SK-N-SH (cell line): ENCODE measurements at regions not wholly inside any gene's neighbourhood (a gene's known extent, or its start where the extent isn't known, plus 50 kb on each side); places are given as distances from the start of the nearest gene placed in this dataset.

ENCODE experiments used
- EP300 ChIP-seq, 2 experiments: IDR thresholded peaks; 2 replicates each; pipeline versions ENCODE4 v1.4.0 to v1.6.1; 2012; ENCODE audit warnings: borderline replicate concordance in 1 of 2, low read depth in 1 of 2, low read length in 1 of 2
- EZH2phosphoT487 ChIP-seq: fragments of 200-600 bp; sonication (generic); IDR thresholded peaks from 2 replicates; pipeline ENCODE4 v1.6.1; 2017; ENCODE audit warnings: low read depth, mixed run types, mild to moderate bottlenecking, antibody characterized with exemption, moderate library complexity, borderline replicate concordance
- GABPA ChIP-seq: IDR thresholded peaks from 2 replicates; pipeline ENCODE4 v1.4.0; 2012; ENCODE audit warnings: low read depth, mild to moderate bottlenecking
- GATA2 ChIP-seq: sonication (generic); formaldehyde crosslinking; IDR thresholded peaks from 2 replicates; pipeline ENCODE4 v1.5.0; 2020; ENCODE audit warnings: mild to moderate bottlenecking, missing genetic modification reagents
- MXI1 ChIP-seq: IDR thresholded peaks from 2 replicates; pipeline ENCODE4 v1.6.1; 2012; ENCODE audit warnings: mild to moderate bottlenecking, low read depth, low read length, improper control_type of control experiment
- POLR2AphosphoS5 ChIP-seq: IDR thresholded peaks from 2 replicates; pipeline ENCODE4 v1.6.1; 2012; ENCODE audit warnings: low read depth, low read length
- TAF1 ChIP-seq: IDR thresholded peaks from 2 replicates; pipeline ENCODE4 v1.6.1; 2012; ENCODE audit warnings: low read depth, mild to moderate bottlenecking, low read length, moderate library complexity, borderline replicate concordance
- TCF12 ChIP-seq: IDR thresholded peaks from 2 replicates; pipeline ENCODE4 v1.4.0; 2012
- TEAD4 ChIP-seq: IDR thresholded peaks from 2 replicates; pipeline ENCODE4 v1.4.0; 2012; ENCODE audit warnings: mild to moderate bottlenecking, borderline replicate concordance; ENCODE audit not compliant: insufficient read depth
- TF ChIP-seq, protein P1 (sequence below): fragments of 200-600 bp; sonication (generic); IDR thresholded peaks from 2 replicates; pipeline ENCODE4 v1.6.1; 2017; ENCODE audit warnings: antibody characterized with exemption, mild to moderate bottlenecking, moderate library complexity
- TF ChIP-seq, protein P2 (sequence below): IDR thresholded peaks from 2 replicates; pipeline ENCODE4 v1.6.1; 2012; ENCODE audit warnings: mild to moderate bottlenecking, low read depth, low read length, moderate library complexity
- TF ChIP-seq, protein P3 (sequence below): fragments of 150-350 bp; IDR thresholded peaks from 2 replicates; pipeline ENCODE4 v1.6.1; 2017; ENCODE audit warnings: antibody characterized with exemption, low read length, low read depth, borderline replicate concordance

DNA sequence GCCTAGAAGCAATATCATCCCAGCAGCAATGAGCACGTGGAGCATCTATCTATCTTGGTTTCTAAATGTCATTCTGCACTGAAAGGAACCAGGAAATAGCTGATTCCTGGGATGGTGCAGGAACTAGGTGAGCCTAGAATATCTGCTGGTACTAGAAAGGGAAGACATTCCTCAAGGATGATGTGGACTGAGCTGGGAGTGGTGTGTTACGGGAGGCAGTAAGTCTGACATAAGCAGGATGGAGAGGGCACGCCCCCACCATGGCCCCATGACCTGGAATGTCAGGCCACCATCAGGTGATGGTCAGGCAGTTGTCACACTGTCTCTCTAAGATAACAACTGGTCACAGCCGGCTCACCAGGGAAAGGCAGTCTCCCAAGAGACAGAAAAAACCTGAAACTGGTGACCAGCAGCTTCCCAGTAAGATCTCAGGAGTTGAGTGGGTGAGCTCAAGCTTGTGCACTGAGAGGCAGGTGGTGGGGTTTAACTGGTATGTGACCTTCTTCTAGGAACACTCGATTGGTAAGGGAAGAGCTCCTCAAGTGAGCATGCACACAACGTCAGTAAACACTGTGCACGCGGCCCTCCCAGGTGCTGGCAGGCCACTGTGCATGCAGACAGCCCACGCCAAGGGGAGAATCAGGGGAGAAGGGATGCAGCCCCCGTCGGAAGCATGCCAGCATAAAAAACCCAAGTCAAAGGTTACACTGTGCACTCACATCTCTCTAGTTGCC is 148.7 kb downstream of the ADSS2 start:
- TF ChIP-seq TCF12 = no peak
- TF ChIP-seq MXI1 = no peak
- no peak for TF ChIP-seq EZH2phosphoT487
- no peak for TF ChIP-seq GABPA
- TF ChIP-seq TAF1 = no peak
- TF ChIP-seq, protein P1, sequence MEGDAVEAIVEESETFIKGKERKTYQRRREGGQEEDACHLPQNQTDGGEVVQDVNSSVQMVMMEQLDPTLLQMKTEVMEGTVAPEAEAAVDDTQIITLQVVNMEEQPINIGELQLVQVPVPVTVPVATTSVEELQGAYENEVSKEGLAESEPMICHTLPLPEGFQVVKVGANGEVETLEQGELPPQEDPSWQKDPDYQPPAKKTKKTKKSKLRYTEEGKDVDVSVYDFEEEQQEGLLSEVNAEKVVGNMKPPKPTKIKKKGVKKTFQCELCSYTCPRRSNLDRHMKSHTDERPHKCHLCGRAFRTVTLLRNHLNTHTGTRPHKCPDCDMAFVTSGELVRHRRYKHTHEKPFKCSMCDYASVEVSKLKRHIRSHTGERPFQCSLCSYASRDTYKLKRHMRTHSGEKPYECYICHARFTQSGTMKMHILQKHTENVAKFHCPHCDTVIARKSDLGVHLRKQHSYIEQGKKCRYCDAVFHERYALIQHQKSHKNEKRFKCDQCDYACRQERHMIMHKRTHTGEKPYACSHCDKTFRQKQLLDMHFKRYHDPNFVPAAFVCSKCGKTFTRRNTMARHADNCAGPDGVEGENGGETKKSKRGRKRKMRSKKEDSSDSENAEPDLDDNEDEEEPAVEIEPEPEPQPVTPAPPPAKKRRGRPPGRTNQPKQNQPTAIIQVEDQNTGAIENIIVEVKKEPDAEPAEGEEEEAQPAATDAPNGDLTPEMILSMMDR = no peak
- TF ChIP-seq TEAD4 = no peak
- TF ChIP-seq GATA2 (CRISPR knock-in tag) = no peak
- TF ChIP-seq POLR2AphosphoS5 = no peak
- TF ChIP-seq EP300 (IDR thresholded peaks at IDR 0.05; ENCODE audit: borderline replicate concordance in 1 of 2, low read depth in 1 of 2, low read length in 1 of 2) = no peak
- TF ChIP-seq, protein P2, sequence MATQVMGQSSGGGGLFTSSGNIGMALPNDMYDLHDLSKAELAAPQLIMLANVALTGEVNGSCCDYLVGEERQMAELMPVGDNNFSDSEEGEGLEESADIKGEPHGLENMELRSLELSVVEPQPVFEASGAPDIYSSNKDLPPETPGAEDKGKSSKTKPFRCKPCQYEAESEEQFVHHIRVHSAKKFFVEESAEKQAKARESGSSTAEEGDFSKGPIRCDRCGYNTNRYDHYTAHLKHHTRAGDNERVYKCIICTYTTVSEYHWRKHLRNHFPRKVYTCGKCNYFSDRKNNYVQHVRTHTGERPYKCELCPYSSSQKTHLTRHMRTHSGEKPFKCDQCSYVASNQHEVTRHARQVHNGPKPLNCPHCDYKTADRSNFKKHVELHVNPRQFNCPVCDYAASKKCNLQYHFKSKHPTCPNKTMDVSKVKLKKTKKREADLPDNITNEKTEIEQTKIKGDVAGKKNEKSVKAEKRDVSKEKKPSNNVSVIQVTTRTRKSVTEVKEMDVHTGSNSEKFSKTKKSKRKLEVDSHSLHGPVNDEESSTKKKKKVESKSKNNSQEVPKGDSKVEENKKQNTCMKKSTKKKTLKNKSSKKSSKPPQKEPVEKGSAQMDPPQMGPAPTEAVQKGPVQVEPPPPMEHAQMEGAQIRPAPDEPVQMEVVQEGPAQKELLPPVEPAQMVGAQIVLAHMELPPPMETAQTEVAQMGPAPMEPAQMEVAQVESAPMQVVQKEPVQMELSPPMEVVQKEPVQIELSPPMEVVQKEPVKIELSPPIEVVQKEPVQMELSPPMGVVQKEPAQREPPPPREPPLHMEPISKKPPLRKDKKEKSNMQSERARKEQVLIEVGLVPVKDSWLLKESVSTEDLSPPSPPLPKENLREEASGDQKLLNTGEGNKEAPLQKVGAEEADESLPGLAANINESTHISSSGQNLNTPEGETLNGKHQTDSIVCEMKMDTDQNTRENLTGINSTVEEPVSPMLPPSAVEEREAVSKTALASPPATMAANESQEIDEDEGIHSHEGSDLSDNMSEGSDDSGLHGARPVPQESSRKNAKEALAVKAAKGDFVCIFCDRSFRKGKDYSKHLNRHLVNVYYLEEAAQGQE = no peak
- TF ChIP-seq, protein P3, sequence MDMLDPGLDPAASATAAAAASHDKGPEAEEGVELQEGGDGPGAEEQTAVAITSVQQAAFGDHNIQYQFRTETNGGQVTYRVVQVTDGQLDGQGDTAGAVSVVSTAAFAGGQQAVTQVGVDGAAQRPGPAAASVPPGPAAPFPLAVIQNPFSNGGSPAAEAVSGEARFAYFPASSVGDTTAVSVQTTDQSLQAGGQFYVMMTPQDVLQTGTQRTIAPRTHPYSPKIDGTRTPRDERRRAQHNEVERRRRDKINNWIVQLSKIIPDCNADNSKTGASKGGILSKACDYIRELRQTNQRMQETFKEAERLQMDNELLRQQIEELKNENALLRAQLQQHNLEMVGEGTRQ = no peak
